ACC112 (cell line): ENCODE measurements at regions not wholly inside any gene's neighbourhood (a gene's known extent, or its start where the extent isn't known, plus 50 kb on each side); places are given as distances from the start of the nearest gene placed in this dataset.
A peak's percentile ranks its signal among the peaks of the same experiment; 100 is the strongest.

Experiments used
- H2AFZ ChIP-seq: fragments of 200-600 bp; sonication (generic); one replicate; pipeline ENCODE4 v1.6.0; 2017; ENCODE audit warnings: antibody characterized with exemption, low read length; ENCODE audit not compliant: unreplicated experiment
- H3K27ac ChIP-seq: fragments of 200-600 bp; sonication (generic); 2 replicates; pipeline ENCODE4 v1.5.1; 2014; ENCODE audit warnings: low read depth, mild to moderate bottlenecking, antibody characterized with exemption, low read length, moderate library complexity
- H3K27me3 ChIP-seq: fragments of 200-600 bp; sonication (generic); 2 replicates; pipeline ENCODE4 v1.6.1; 2014; ENCODE audit warnings: mild to moderate bottlenecking, antibody characterized with exemption, low read length, moderate library complexity, mixed read lengths; ENCODE audit not compliant: insufficient read depth
- H3K36me3 ChIP-seq: fragments of 200-600 bp; sonication (generic); 2 replicates; pipeline ENCODE4 v1.6.1; 2016; ENCODE audit warnings: mild to moderate bottlenecking, antibody characterized with exemption, low read length, moderate library complexity, mixed read lengths; ENCODE audit not compliant: insufficient read depth
- H3K4me1 ChIP-seq: fragments of 200-600 bp; sonication (generic); one replicate; pipeline ENCODE4 v1.6.1; 2016; ENCODE audit warnings: low read length, mixed read lengths; ENCODE audit not compliant: insufficient read depth, unreplicated experiment, control insufficient read depth
- H3K4me3 ChIP-seq: fragments of 200-600 bp; sonication (generic); 2 replicates; pipeline ENCODE4 v1.5.1; 2014; ENCODE audit warnings: mild to moderate bottlenecking, low read depth, low read length
- H3K79me2 ChIP-seq: fragments of 200-600 bp; sonication (generic); one replicate; pipeline ENCODE4 v1.6.0; 2016; ENCODE audit warnings: low read length; ENCODE audit not compliant: control insufficient read depth, unreplicated experiment, insufficient read depth

- H3K36me3 ChIP-seq: no peaks in the 10 kb centered on the region
- no peaks in the 10 kb centered on the region for H3K79me2 ChIP-seq
- no peak overlapping the region for H2AFZ ChIP-seq
- H3K27ac ChIP-seq: peak overlapping the region; percentile 98
- no peaks in the 10 kb centered on the region for H3K27me3 ChIP-seq
- peak overlapping the region; percentile 28 for H3K4me3 ChIP-seq
- peaks cover 45% of the 10 kb centered on the region for H3K4me1 ChIP-seq
Observed at GRCh38 chr10:3852147-3852904, 67.3 kb upstream of the KLF6 start.

- Histone ChIP-seq H3K27ac (peak overlapping the region; percentile 98), H2AFZ (peak overlapping the region; percentile 35), H3K4me3 (peak overlapping the region; percentile 28), H3K36me3 (no peaks in the 10 kb centered on the region), H3K4me1 (peaks cover 45% of the 10 kb centered on the region), H3K27me3 (no peaks in the 10 kb centered on the region), H3K79me2 (no peaks in the 10 kb centered on the region)
Observed at GRCh38 chr10:3850999-3851937, 66.3 kb upstream of the KLF6 start.

- Histone ChIP-seq H3K27ac (peak overlapping the region; percentile 99), H3K79me2 (no peaks in the 10 kb centered on the region), H2AFZ (no peak overlapping the region), H3K36me3 (no peaks in the 10 kb centered on the region), H3K4me1 (peaks cover 45% of the 10 kb centered on the region), H3K27me3 (no peaks in the 10 kb centered on the region), H3K4me3 (no peak overlapping the region)
Observed at GRCh38 chr10:3848775-3849635, 64.0 kb upstream of the KLF6 start.

- Histone ChIP-seq H2AFZ (peak overlapping the region; percentile 43), H3K27ac (peak overlapping the region; percentile 99), H3K36me3 (no peaks in the 10 kb centered on the region), H3K79me2 (no peaks in the 10 kb centered on the region), H3K4me3 (peak overlapping the region; percentile 46), H3K27me3 (no peaks in the 10 kb centered on the region), H3K4me1 (peaks cover 41% of the 10 kb centered on the region)
Observed at GRCh38 chr10:3848005-3848774, 63.2 kb upstream of the KLF6 start.

- no peak overlapping the region for H3K4me3 ChIP-seq
- H3K79me2 ChIP-seq: no peaks in the 10 kb centered on the region
- no peaks in the 10 kb centered on the region for H3K36me3 ChIP-seq
- peak overlapping the region; percentile 35; the same call in 1 of the 2 replicates for H3K27ac ChIP-seq
- peaks cover 32% of the 10 kb centered on the region for H3K4me1 ChIP-seq
- peak overlapping the region; percentile 19 for H2AFZ ChIP-seq
- no peaks in the 10 kb centered on the region for H3K27me3 ChIP-seq
Observed at GRCh38 chr10:3846736-3847135, 61.7 kb upstream of the KLF6 start.

- H3K27ac ChIP-seq: no peak overlapping the region
- peaks cover 28% of the 10 kb centered on the region for H3K4me1 ChIP-seq
- H2AFZ ChIP-seq: no peak overlapping the region
- no peaks in the 10 kb centered on the region for H3K79me2 ChIP-seq
- H3K27me3 ChIP-seq: no peaks in the 10 kb centered on the region
- no peaks in the 10 kb centered on the region for H3K36me3 ChIP-seq
- H3K4me3 ChIP-seq: no peak overlapping the region
Observed at GRCh38 chr10:3844491-3845025, 59.5 kb upstream of the KLF6 start.

GRCh38 chr10:3838460-3839437, 53.7 kb upstream of the KLF6 start:
- no peaks in the 10 kb centered on the region for H3K36me3 ChIP-seq
- H3K4me1 ChIP-seq: peaks cover 13% of the 10 kb centered on the region
- no peak overlapping the region for H3K4me3 ChIP-seq
- H3K27ac ChIP-seq: no peak overlapping the region
- no peak overlapping the region for H2AFZ ChIP-seq
- H3K79me2 ChIP-seq: no peaks in the 10 kb centered on the region
- no peaks in the 10 kb centered on the region for H3K27me3 ChIP-seq

- Histone ChIP-seq H3K4me1 (peaks cover 13% of the 10 kb centered on the region), H3K4me3 (no peak overlapping the region), H3K79me2 (no peaks in the 10 kb centered on the region), H3K36me3 (no peaks in the 10 kb centered on the region), H3K27me3 (no peaks in the 10 kb centered on the region), H3K27ac (no peak overlapping the region), H2AFZ (no peak overlapping the region)
Observed at GRCh38 chr10:3837647-3838459, 52.8 kb upstream of the KLF6 start.
